GM12875 (cell line): ENCODE measurements at regions not wholly inside any gene's neighbourhood (a gene's known extent, or its start where the extent isn't known, plus 50 kb on each side); places are given as distances from the start of the nearest gene placed in this dataset.

Experiments
- H3K4me3 ChIP-seq: one replicate; pipeline ENCODE4 v1.5.1; 2011; ENCODE audit warnings: low read depth, low read length, control low read depth
- TF ChIP-seq, protein P1 (sequence below): IDR thresholded peaks from 2 replicates; pipeline ENCODE4 v1.5.1; 2011; ENCODE audit warnings: low read depth, mild to moderate bottlenecking, control low read depth, inconsistent platforms, low read length, moderate library complexity, borderline replicate concordance; ENCODE audit not compliant: insufficient read depth

DNA sequence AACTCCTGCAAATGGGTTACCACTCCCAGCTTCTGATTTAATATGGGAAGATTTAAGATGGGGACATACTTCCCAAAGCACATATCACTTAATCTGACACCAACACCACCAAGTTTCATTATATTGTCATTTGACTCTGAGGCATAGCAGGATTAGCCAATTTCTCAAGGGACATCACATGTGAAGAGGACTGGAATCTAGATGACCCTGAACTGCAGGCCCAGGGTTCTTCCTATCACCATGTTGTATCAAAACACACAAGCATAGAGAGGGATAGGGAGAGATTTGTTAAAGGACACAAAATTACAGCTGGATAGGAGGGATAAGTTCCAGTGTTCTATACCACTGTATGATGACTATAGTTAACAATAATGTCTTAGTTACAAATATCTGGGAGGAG is 168.3 kb upstream of the PPP2R2B start:
- TF ChIP-seq, protein P1, sequence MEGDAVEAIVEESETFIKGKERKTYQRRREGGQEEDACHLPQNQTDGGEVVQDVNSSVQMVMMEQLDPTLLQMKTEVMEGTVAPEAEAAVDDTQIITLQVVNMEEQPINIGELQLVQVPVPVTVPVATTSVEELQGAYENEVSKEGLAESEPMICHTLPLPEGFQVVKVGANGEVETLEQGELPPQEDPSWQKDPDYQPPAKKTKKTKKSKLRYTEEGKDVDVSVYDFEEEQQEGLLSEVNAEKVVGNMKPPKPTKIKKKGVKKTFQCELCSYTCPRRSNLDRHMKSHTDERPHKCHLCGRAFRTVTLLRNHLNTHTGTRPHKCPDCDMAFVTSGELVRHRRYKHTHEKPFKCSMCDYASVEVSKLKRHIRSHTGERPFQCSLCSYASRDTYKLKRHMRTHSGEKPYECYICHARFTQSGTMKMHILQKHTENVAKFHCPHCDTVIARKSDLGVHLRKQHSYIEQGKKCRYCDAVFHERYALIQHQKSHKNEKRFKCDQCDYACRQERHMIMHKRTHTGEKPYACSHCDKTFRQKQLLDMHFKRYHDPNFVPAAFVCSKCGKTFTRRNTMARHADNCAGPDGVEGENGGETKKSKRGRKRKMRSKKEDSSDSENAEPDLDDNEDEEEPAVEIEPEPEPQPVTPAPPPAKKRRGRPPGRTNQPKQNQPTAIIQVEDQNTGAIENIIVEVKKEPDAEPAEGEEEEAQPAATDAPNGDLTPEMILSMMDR, result no peak
- no peak overlapping the region for H3K4me3 ChIP-seq

GRCh38 chr5:147049764-147050163 is 171.2 kb upstream of the PPP2R2B start:
- TF ChIP-seq, protein P1, result no peak
- no peak overlapping the region for H3K4me3 ChIP-seq

GRCh38 chr5:147050172-147050571 is 171.6 kb upstream of the PPP2R2B start:
- TF ChIP-seq, protein P1, result no peak

GRCh38 chr5:147051193-147051592 is 172.6 kb upstream of the PPP2R2B start:
- H3K4me3 ChIP-seq, result no peak overlapping the region
- TF ChIP-seq, protein P1, result no peak

More at GRCh38 chr5:147050172-147050571, 171.6 kb upstream of the PPP2R2B start:
- H3K4me3 ChIP-seq, result no peak overlapping the region

- TF ChIP-seq, protein P1, result no peak
- no peak overlapping the region for H3K4me3 ChIP-seq
Observed at GRCh38 chr5:147052519-147052918, 174.0 kb upstream of the PPP2R2B start.

DNA sequence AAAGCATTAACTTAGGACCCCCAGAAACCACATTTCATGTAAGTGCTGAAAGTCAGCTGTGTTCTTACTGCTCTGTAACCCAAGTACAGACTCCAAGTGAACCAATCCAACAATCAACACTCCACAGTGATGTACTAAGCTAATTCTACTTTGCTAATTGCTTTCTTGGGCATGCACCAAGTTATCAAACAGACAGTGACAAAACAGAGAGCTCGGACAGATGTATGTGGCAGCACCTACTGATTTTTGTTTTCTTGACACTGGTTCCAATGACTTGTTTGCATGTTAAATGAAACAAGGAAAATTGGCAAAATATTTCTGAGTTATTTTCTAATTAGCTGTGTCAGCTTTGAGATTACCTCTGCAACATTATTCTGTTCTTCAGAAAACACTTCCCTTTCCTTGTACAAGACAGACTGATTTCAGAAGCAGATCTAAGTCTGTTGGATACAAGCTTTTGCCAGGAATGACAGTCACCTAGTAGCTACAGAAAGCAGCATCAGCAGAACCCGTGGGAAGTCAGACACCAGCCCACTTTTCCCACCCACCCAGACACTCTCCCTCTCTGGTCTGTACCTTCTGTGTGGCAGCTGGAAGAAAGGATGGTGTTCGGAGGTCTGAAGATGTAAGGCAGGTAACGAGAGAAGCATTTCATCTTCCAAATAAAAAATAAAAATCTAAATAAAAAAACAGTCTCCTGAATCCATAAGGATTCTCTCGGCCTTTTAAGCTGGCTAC is 176.7 kb upstream of the PPP2R2B start:
- no peak overlapping the region for H3K4me3 ChIP-seq
- TF ChIP-seq, protein P1, result no peak

DNA sequence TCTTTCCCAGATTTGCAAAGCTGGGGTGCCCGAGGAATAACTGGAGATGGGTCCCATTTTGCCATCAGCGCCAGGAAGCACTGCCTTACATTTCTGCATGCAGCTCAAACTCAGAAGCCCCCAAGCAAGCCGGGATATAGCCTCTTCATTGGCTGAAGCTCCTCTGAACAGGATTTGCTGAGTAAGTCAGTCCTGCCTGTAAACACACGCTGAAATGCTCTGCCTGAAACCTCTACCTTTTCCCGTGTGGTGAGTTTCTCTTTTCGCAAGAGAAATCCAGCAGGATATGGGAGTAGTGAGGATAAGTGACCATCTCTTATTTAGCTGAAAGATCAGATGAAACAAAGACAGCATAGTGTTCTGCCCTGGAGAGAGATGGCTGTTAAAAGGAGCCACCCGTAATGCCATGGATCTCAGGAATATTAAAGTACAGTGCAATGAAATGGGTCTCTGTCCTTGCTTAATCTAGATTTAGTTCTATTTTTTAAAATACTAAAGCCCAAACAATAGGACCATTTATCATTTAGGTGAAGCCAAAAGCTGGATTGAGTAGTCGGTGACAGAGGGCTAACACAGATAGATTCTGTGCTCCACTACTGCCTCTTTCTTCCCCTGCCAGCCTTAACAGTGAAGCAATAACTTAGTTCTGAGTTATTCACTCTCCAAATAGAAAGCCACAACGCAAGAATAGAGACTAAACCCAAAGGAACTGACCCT is 177.5 kb upstream of the PPP2R2B start:
- TF ChIP-seq, protein P1, result no peak
- H3K4me3 ChIP-seq, result no peak overlapping the region
